Endothelial cell of umbilical vein (primary cell): ENCODE measurements at regions not wholly inside any gene's neighbourhood (a gene's known extent, or its start where the extent isn't known, plus 50 kb on each side); places are given as distances from the start of the nearest gene placed in this dataset.

Source experiments
- BruUV-seq: library from RNA; stranded (reverse); fragments of 400-500 nt; replicated peaks from 2 replicates; lab custom pipeline; 2021; lab: Mats Ljungman, UMichigan
- CTCF ChIA-PET: fragments of 300-600, 350-600 bp; sonication (Branson Sonifier 250); formaldehyde crosslinking; loops from one replicate; lab custom pipeline; 2021; ENCODE audit warnings: antibody characterized with exemption, inconsistent platforms; lab: Charles Lee
- POLR2A ChIA-PET: fragments of 300-600, 350-600 bp; sonication (Branson Sonifier 250); formaldehyde crosslinking; loops from one replicate; lab custom pipeline; 2021; ENCODE audit warnings: antibody characterized with exemption, inconsistent platforms; lab: Charles Lee
- DNase-seq: peaks from one replicate; pipeline ENCODE4 v3.0.0-alpha.2; 2011; ENCODE audit warnings: low read depth, low spot score
- FAIRE-seq: peaks from 2 replicates; lab custom pipeline; 2011; peaks lifted over from hg19 to GRCh38; lab: Jason Lieb, UNC
- H2AFZ ChIP-seq: 2 replicates; pipeline ENCODE4 v1.6.0; 2012; ENCODE audit warnings: low read depth, low read length, control low read depth, inconsistent platforms
- H3K27ac ChIP-seq: 2 replicates; pipeline ENCODE4 v1.5.1; 2011; ENCODE audit warnings: low read depth, mild to moderate bottlenecking, control low read depth, low read length, moderate library complexity; ENCODE audit not compliant: insufficient read depth
- H3K27me3 ChIP-seq, 2 experiments: 2 replicates each; pipeline versions ENCODE4 v1.6.0 to v1.6.1; 2011; ENCODE audit warnings: low read length in 2 of 2, mixed read lengths in 1 of 2; ENCODE audit not compliant: control insufficient read depth in 2 of 2, insufficient read depth in 2 of 2
- H3K36me3 ChIP-seq, 2 experiments: 2 replicates in 1 of 2; 3 replicates in 1 of 2; pipeline ENCODE4 v1.5.1; 2011; ENCODE audit warnings: low read length in 2 of 2, mild to moderate bottlenecking in 1 of 2, moderate library complexity in 1 of 2; ENCODE audit not compliant: control insufficient read depth in 2 of 2, insufficient read depth in 2 of 2; ENCODE audit errors: extremely low read depth in 1 of 2
- H3K4me1 ChIP-seq: 3 replicates; pipeline ENCODE4 v1.5.1; 2011; ENCODE audit warnings: mild to moderate bottlenecking, low read length; ENCODE audit not compliant: control insufficient read depth, insufficient read depth; ENCODE audit errors: extremely low read depth
- H3K4me2 ChIP-seq: 2 replicates; pipeline ENCODE4 v1.6.1; 2011; ENCODE audit warnings: low read length, control low read depth, mixed read lengths; ENCODE audit not compliant: insufficient read depth
- H3K4me3 ChIP-seq, 3 experiments: fragments of 200-600 bp in 1 of 3; sonication (generic), shearing (Covaris generic) in 1 of 3; replicated peaks in 1 of 3; 2 replicates each; pipeline ENCODE4 v1.5.1; 2011 to 2016; ENCODE audit warnings: control low read depth in 3 of 3, low read length in 3 of 3, mild to moderate bottlenecking in 2 of 3, inconsistent platforms in 1 of 3, low read depth in 1 of 3, moderate library complexity in 1 of 3; ENCODE audit not compliant: insufficient read depth in 1 of 3
- H3K79me2 ChIP-seq: 2 replicates; pipeline ENCODE4 v1.6.0; 2012; ENCODE audit warnings: low read length, inconsistent platforms; ENCODE audit not compliant: control insufficient read depth, insufficient read depth
- H3K9ac ChIP-seq: replicated peaks from 2 replicates; pipeline ENCODE3; 2011; ENCODE audit warnings: low read length, control low read depth; ENCODE audit not compliant: insufficient read depth; ENCODE audit errors: extremely low read depth
- H3K9me1 ChIP-seq: replicated peaks from 3 replicates; pipeline ENCODE4 v1.6.0; 2011; ENCODE audit warnings: mild to moderate bottlenecking, low read length; ENCODE audit not compliant: control insufficient read depth, insufficient read depth; ENCODE audit errors: extremely low read depth
- H3K9me3 ChIP-seq: replicated peaks from 2 replicates; pipeline ENCODE4 v1.5.1; 2012; ENCODE audit warnings: low read length, inconsistent platforms; ENCODE audit not compliant: control insufficient read depth, insufficient read depth
- H4K20me1 ChIP-seq: replicated peaks from 2 replicates; pipeline ENCODE3; 2011; ENCODE audit warnings: mild to moderate bottlenecking, low read length; ENCODE audit not compliant: control insufficient read depth, insufficient read depth; ENCODE audit errors: extremely low read depth
- CTCF ChIP-seq, 2 donors: IDR thresholded peaks; 1 replicate in 1 of 2; 2 replicates in 1 of 2; pipeline ENCODE4 v1.5.1; 2011; ENCODE audit warnings: low read length in 2 of 2, mild to moderate bottlenecking in 2 of 2, moderate library complexity in 2 of 2, control low read depth in 1 of 2, inconsistent platforms in 1 of 2, low read depth in 1 of 2; ENCODE audit not compliant: insufficient read depth in 1 of 2; ENCODE audit errors: extremely low read depth in 1 of 2
- EZH2 ChIP-seq: IDR thresholded peaks from 2 replicates; pipeline ENCODE4 v1.6.1; 2012; ENCODE audit warnings: borderline replicate concordance, low read depth, mild to moderate bottlenecking, moderate library complexity, low read length, inconsistent platforms; ENCODE audit not compliant: severe bottlenecking
- FOS ChIP-seq: IDR thresholded peaks from 2 replicates; pipeline ENCODE4 v1.6.1; 2011; ENCODE audit warnings: mild to moderate bottlenecking, low read length, moderate library complexity, borderline replicate concordance; ENCODE audit not compliant: insufficient read depth
- GATA2 ChIP-seq: IDR thresholded peaks from 2 replicates; pipeline ENCODE4 v1.7.0; 2011; ENCODE audit warnings: low read depth, mild to moderate bottlenecking, moderate library complexity, mixed read lengths, low read length; ENCODE audit not compliant: insufficient read length, insufficient read depth
- MAX ChIP-seq: IDR thresholded peaks from 2 replicates; pipeline ENCODE4 v1.6.1; 2011; ENCODE audit not compliant: insufficient read depth, insufficient read length
- POLR2A ChIP-seq: IDR thresholded peaks from 2 replicates; pipeline ENCODE4 v1.6.1; 2012; ENCODE audit warnings: low read depth, mild to moderate bottlenecking, control low read depth, low read length
- POLR2AphosphoS5 ChIP-seq: IDR thresholded peaks from 2 replicates; pipeline ENCODE4 v1.6.1; 2012; ENCODE audit warnings: low read depth, mild to moderate bottlenecking, control low read depth, low read length, moderate library complexity; ENCODE audit not compliant: insufficient read depth
- dilution Hi-C: fragments of 300-500 bp; cut with MboI; formaldehyde crosslinking; loops from one replicate; pipeline ENCODE4 v1.15.0; 2019; ENCODE audit warnings: low sequenced_read_pairs; ENCODE audit not compliant: extremely low pct_ligation_motif_present
- intact Hi-C: fragments of 100-400 bp; cut with micrococcal nuclease; formaldehyde crosslinking; loops from one replicate; pipeline ENCODE4 v1.10.0; 2022

GRCh38 chr10:130635528-130635927 is 499.3 kb downstream of the GLRX3 start:
- Histone ChIP-seq H3K4me1 (no peaks in the 10 kb centered on the region), H3K4me3 (no peak overlapping the region), H3K4me2 (no peak overlapping the region), H3K79me2 (no peaks in the 10 kb centered on the region), H4K20me1 (no peaks in the 10 kb centered on the region), H2AFZ (no peak overlapping the region), H3K27ac (no peak overlapping the region), H3K9me3 (peaks cover 2% of the 10 kb centered on the region), H3K9me1 (no peaks in the 10 kb centered on the region), H3K9ac (no peak overlapping the region), H3K36me3 (no peaks in the 10 kb centered on the region), H3K27me3 (no peaks in the 10 kb centered on the region)
- no peak for TF ChIP-seq FOS
- TF ChIP-seq GATA2 = no peak
- no peak for TF ChIP-seq MAX
- no peak for TF ChIP-seq CTCF (IDR thresholded peaks at IDR 0.05; ENCODE audit: extremely low read depth in 1 of 2, insufficient read depth in 1 of 2, low read depth in 1 of 2, low read length in 2 of 2)
- TF ChIP-seq POLR2A = no peak
- no peak for TF ChIP-seq POLR2AphosphoS5
- TF ChIP-seq EZH2 = no peak
- dilution Hi-C loops (no loop called here), intact Hi-C loops (no loop called here)
- no TSS peak for BruUV-seq
- no peak for FAIRE-seq
- POLR2A ChIA-PET = no interaction called here
- DNase-seq = no peak
- CTCF ChIA-PET = no interaction called here
